Ureter (tissue), 1 donor: ENCODE measurements at regions not wholly inside any gene's neighbourhood (a gene's known extent, or its start where the extent isn't known, plus 50 kb on each side); places are given as distances from the start of the nearest gene placed in this dataset.

Experiments used
- DNase-seq: peaks from one replicate; pipeline ENCODE4 v3.0.0-alpha.2; 2020; ENCODE audit warnings: low spot score
- donor health status: DM: yes; HTN: yes; CAD: no.

GRCh38 chr5:173830421-173830820 is 57.7 kb upstream of the CPEB4 start:
- DNase-seq = no peak

GRCh38 chr5:173831196-173831914 is 56.8 kb upstream of the CPEB4 start:
- no peak for DNase-seq

DNA sequence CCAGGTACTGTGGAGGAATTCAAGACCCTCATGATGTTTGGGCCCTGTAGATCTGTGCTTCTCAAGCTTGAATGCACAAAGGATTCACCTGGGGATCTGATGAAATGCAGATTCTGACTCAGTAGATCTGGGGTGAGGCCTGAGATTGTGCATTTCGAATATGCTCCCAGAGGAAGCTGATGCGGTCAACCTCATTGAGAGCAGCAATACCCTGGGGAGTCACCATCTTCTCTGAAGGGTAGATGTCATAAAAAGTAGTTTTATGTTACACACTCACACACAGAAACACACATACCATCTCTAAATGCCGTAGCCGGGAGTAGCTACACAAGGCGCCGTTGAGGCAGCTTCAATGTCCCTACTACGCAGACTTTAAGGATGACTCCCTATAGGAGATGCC is 55.8 kb upstream of the CPEB4 start:
- no peak for DNase-seq

DNA sequence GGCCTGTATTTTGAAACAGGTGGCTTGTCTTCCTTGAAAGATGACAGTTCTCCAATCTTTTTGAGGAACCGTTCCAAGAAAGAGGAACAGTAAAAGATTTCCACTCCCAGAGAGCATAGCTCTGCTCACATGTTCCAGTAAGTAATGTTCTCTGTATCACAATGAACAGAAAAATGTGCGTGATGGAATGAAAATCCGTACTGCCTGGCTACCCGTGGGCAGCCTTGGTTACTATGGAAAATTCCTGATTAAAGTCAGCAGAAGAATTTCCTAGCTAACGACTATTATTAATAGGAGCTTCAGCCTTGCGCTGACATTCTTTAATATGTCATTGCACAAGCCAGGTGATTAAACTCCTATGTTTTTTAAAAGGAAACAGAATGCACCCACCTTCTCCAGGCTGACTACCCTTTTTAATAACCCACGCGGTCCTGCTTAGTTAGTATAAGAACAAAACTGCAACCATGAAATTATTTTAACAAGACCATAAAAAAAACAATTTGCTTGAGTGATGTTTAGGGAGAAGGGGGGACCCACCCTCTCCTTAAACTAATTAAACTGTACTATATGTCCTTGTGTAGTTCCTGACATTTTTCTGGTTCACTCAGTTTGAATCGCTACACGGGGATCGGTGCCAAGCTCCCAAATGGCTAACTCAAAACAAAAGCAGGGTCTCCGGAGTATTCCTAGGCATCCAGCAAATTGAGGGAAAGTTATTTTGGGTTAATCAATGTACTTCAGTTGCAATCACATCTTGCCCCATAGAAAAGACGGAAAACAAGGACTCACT is 54.8 kb upstream of the CPEB4 start:
- no peak for DNase-seq

GRCh38 chr5:173834071-173834771 is 53.9 kb upstream of the CPEB4 start:
- DNase-seq = no peak

DNA sequence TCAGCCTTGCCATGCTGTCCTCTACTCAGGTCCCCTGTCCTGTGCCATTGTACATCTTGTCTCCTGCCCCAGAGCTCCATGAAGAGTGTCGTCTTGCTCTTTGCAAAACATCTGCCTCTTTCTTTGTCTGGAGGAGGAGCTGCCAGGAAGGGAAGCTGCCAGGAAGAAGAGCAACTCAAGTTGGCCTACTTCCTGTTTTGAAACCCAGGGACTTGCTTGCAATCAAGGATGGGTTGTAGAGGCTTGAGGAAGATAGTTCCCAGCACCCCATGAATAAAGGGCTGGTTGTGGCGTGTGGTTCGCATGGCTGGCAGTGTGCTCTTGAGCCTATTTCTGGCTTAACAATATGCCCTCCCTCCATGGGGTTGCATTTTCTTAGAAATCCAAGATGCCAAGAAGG is 53.0 kb upstream of the CPEB4 start:
- DNase-seq = no peak

GRCh38 chr5:173835661-173836060 is 52.5 kb upstream of the CPEB4 start:
- no peak for DNase-seq

DNA sequence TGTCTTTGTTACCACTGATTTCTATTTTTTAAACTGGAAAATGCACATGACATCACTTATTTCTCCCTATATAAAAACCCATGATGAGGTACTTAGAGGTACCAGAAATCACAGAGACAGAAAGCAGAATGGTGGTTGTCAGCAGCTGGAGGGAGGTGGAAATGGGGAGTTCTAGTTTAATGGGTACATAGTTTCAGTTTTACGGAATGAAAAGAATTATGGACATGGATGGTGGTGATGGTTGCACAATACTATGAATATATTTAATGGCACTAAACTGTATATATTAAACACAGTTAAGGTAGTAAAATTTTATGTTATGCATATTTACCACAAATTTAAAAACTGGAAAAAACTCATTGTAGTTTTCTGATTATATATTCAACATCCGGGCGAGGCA is 50.5 kb upstream of the CPEB4 start:
- DNase-seq = no peak
